GM12878 (cell line): ENCODE measurements at regions not wholly inside any gene's neighbourhood (a gene's known extent, or its start where the extent isn't known, plus 50 kb on each side); places are given as distances from the start of the nearest gene placed in this dataset.

Experiments used
- ATAC-seq: fragments of 200-7000 bp; cut with Tn5 transposase; 3 replicates; pipeline ENCODE4 v1.9.1; 2020; ENCODE audit warnings: mild to moderate bottlenecking, moderate library complexity
- BruUV-seq: library from RNA; stranded (reverse); fragments of 400-500 nt; replicated peaks from 2 replicates; lab custom pipeline; 2021; lab: Mats Ljungman, UMichigan
- CTCF ChIA-PET: fragments of 300-600 bp; sonication (Branson Sonifier 250); formaldehyde crosslinking; extraction: SDS; loops from one replicate; lab custom pipeline; 2021; ENCODE audit warnings: inconsistent platforms; lab: Yijun Ruan, JAX
- POLR2A ChIA-PET: fragments of 350-600 bp; formaldehyde crosslinking; extraction: SDS; loops from one replicate; lab custom pipeline; 2021; ENCODE audit warnings: inconsistent platforms; lab: Charles Lee
- RAD21 ChIA-PET: fragments of 300-600 bp; sonication (Branson Sonifier 250); formaldehyde crosslinking; loops from one replicate; lab custom pipeline; 2023; ENCODE audit warnings: antibody characterized with exemption; ENCODE audit not compliant: unreplicated experiment; lab: Charles Lee
- SMC1A ChIA-PET: fragments of 300-600 bp; sonication (Branson Sonifier 250); formaldehyde crosslinking; loops from one replicate; lab custom pipeline; 2023; ENCODE audit not compliant: unreplicated experiment, uncharacterized antibody; lab: Charles Lee
- DNase-seq: peaks from one replicate; pipeline ENCODE4 v3.0.0-alpha.2; 2011; ENCODE audit warnings: low read depth, low spot score
- FAIRE-seq: peaks from 3 replicates; lab custom pipeline; 2011; peaks lifted over from hg19 to GRCh38; lab: Jason Lieb, UNC
- H2AFZ ChIP-seq: 2 replicates; pipeline ENCODE4 v1.6.0; 2011; ENCODE audit warnings: low read depth, low read length, control low read depth; ENCODE audit not compliant: control insufficient read depth
- H3K27ac ChIP-seq: 2 replicates; pipeline ENCODE4 v1.5.1; 2011; ENCODE audit warnings: control low read depth; ENCODE audit not compliant: control insufficient read depth, insufficient read depth
- H3K27me3 ChIP-seq, 2 experiments: replicated peaks in 1 of 2; 2 replicates each; pipeline versions ENCODE4 v1.6.0 to v1.6.1; 2011; ENCODE audit warnings: low read length in 1 of 2; ENCODE audit not compliant: control insufficient read depth in 2 of 2, insufficient read depth in 2 of 2
- H3K36me3 ChIP-seq, 2 experiments: 2 replicates each; pipeline ENCODE4 v1.5.1; 2011; ENCODE audit warnings: low read length in 1 of 2; ENCODE audit not compliant: control insufficient read depth in 2 of 2, insufficient read depth in 2 of 2
- H3K4me1 ChIP-seq: 2 replicates; pipeline ENCODE4 v1.6.1; 2011; ENCODE audit warnings: mild to moderate bottlenecking, low read length, moderate library complexity, mixed read lengths; ENCODE audit not compliant: control insufficient read depth, insufficient read depth
- H3K4me2 ChIP-seq: 2 replicates; pipeline ENCODE4 v1.6.0; 2011; ENCODE audit warnings: control low read depth; ENCODE audit not compliant: control insufficient read depth, insufficient read depth
- H3K4me3 ChIP-seq: fragments of 200-600 bp; sonication (generic); 2 replicates; pipeline ENCODE4 v1.5.1; 2016
- H3K79me2 ChIP-seq: 2 replicates; pipeline ENCODE4 v1.6.0; 2011; ENCODE audit warnings: low read length; ENCODE audit not compliant: control insufficient read depth, insufficient read depth
- H3K9ac ChIP-seq: 2 replicates; pipeline ENCODE4 v1.8.0; 2011; ENCODE audit warnings: low read length, control low read depth, mixed read lengths; ENCODE audit not compliant: control insufficient read depth, insufficient read depth
- H3K9me3 ChIP-seq: replicated peaks from 3 replicates; pipeline ENCODE4 v1.5.1; 2011; ENCODE audit warnings: mild to moderate bottlenecking, low read length; ENCODE audit not compliant: control insufficient read depth, insufficient read depth
- H4K20me1 ChIP-seq: 2 replicates; pipeline ENCODE4 v1.6.0; 2011; ENCODE audit not compliant: control insufficient read depth, insufficient read depth
- BRCA1 ChIP-seq: IDR thresholded peaks from 2 replicates; pipeline ENCODE4 v1.6.1; 2011; ENCODE audit warnings: low read depth, low read length, improper control_type of control experiment
- CREB1 ChIP-seq: IDR thresholded peaks from 2 replicates; pipeline ENCODE4 v1.6.1; 2012; ENCODE audit warnings: low read depth, mild to moderate bottlenecking, inconsistent platforms
- GATAD2B ChIP-seq: fragments of 450-650 bp; conservative IDR thresholded peaks from 2 replicates; pipeline ENCODE4 v1.6.1; 2017; ENCODE audit warnings: low read depth, mild to moderate bottlenecking, moderate library complexity
- POLR2A ChIP-seq: IDR thresholded peaks from 2 replicates; pipeline ENCODE4 v1.6.1; 2011; ENCODE audit warnings: low read depth, mild to moderate bottlenecking, low read length
- POU2F2 ChIP-seq: IDR thresholded peaks from 3 replicates; pipeline ENCODE4 v1.6.1; 2011; ENCODE audit warnings: low read depth, mild to moderate bottlenecking, low read length, borderline replicate concordance
- RCOR1 ChIP-seq: conservative IDR thresholded peaks from 2 replicates; pipeline ENCODE4 v1.6.1; 2012; ENCODE audit warnings: low read depth, low read length, improper control_type of control experiment
- SMARCA5 ChIP-seq: fragments of 450-650 bp; IDR thresholded peaks from 2 replicates; pipeline ENCODE4 v1.6.1; 2017; ENCODE audit warnings: mild to moderate bottlenecking
- SRF ChIP-seq, 2 experiments: IDR thresholded peaks; 2 replicates each; pipeline ENCODE4 v1.6.1; 2011; ENCODE audit warnings: low read depth in 2 of 2, low read length in 2 of 2, mild to moderate bottlenecking in 1 of 2, moderate library complexity in 1 of 2
- WGBS: methylation state at CpG from one replicate; pipeline ENCODE4 v1.1.6; 2016; ENCODE audit warnings: low lambda C conversion rate; ENCODE audit not compliant: insufficient replicate concordance, insufficient coverage; ENCODE audit errors: missing lambda C conversion rate; 5-methylcytosine and 5-hydroxymethylcytosine counted together
- in situ Hi-C: fragments of 300-500 bp; cut with MboI; formaldehyde crosslinking; loops from 9 replicates; pipeline ENCODE4 v1.14.3; 2018; ENCODE audit warnings: mixed read lengths
- intact Hi-C: fragments of 100-400 bp; cut with micrococcal nuclease; formaldehyde crosslinking; loops from one replicate; pipeline ENCODE4 v1.14.2; 2022; ENCODE audit not compliant: unreplicated experiment
- TF ChIP-seq, protein P1 (sequence below): fragments of 450-650 bp; IDR thresholded peaks from 2 replicates; pipeline ENCODE4 v1.6.1; 2017; ENCODE audit warnings: low read depth, mild to moderate bottlenecking, moderate library complexity
- TF ChIP-seq, protein P2 (sequence below): fragments of 450-650 bp; formaldehyde crosslinking; IDR thresholded peaks from 2 replicates; pipeline ENCODE4 v1.4.0; 2020; ENCODE audit warnings: mild to moderate bottlenecking, moderate library complexity

DNA sequence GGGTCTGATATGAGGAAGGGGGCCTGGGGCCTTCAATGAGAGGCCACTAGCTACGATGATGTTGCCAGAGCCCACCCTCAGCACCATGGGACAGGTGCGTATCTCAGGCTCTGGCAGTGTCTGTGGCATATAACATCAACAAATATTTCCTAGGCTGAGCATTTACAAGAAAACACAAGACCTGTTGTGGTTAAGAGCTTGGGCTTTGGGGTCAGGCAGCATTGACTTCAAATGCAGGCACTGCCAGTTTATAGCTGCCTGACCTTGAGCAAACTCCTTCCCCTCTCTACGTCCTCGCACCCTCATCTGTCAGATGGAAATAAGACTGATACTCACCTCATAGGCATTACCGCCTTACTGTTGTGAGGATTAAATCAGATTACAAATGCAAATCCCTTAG is 156.0 kb downstream of the KATNAL1 start:
- Histone ChIP-seq H2AFZ (no peak overlapping the region), H3K36me3 (no peaks in the 10 kb centered on the region), H3K4me3 (no peak overlapping the region), H3K27ac (no peak overlapping the region), H3K27me3 (no peaks in the 10 kb centered on the region), H4K20me1 (no peaks in the 10 kb centered on the region), H3K4me2 (no peak overlapping the region), H3K9me3 (no peaks in the 10 kb centered on the region), H3K4me1 (peaks cover 19% of the 10 kb centered on the region), H3K79me2 (no peaks in the 10 kb centered on the region), H3K9ac (no peak overlapping the region)
- no peak for TF ChIP-seq GATAD2B
- TF ChIP-seq, protein P1, sequence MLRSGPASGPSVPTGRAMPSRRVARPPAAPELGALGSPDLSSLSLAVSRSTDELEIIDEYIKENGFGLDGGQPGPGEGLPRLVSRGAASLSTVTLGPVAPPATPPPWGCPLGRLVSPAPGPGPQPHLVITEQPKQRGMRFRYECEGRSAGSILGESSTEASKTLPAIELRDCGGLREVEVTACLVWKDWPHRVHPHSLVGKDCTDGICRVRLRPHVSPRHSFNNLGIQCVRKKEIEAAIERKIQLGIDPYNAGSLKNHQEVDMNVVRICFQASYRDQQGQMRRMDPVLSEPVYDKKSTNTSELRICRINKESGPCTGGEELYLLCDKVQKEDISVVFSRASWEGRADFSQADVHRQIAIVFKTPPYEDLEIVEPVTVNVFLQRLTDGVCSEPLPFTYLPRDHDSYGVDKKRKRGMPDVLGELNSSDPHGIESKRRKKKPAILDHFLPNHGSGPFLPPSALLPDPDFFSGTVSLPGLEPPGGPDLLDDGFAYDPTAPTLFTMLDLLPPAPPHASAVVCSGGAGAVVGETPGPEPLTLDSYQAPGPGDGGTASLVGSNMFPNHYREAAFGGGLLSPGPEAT, result no peak
- TF ChIP-seq RCOR1, result no peak
- TF ChIP-seq POU2F2, result no peak
- intact Hi-C loops (no loop called here), in situ Hi-C loops (no loop called here)
- WGBS, result 40% methylated on average over 5 of the region's 5 CpGs
- BruUV-seq, result no TSS peak
- RAD21 ChIA-PET, result interaction anchor here (0.7 to 1.1 kb wide), 2 partner anchors 19 to 224 kb away, joined by 3 read pairs; no protein-coding TSS in a partner anchor
- POLR2A ChIA-PET, result no interaction called here
- no peak for ATAC-seq
- CTCF ChIA-PET, result interaction anchor here (3.2 kb wide), 1 partner anchor 18 kb away, joined by 12 read pairs; no protein-coding TSS in a partner anchor
- SMC1A ChIA-PET, result interaction anchor here (1.3 to 2.6 kb wide), 3 partner anchors 9 to 19 kb away, joined by 4 to 10 read pairs (median 7); no protein-coding TSS in a partner anchor
- FAIRE-seq, result no peak
- DNase-seq, result no peak

DNA sequence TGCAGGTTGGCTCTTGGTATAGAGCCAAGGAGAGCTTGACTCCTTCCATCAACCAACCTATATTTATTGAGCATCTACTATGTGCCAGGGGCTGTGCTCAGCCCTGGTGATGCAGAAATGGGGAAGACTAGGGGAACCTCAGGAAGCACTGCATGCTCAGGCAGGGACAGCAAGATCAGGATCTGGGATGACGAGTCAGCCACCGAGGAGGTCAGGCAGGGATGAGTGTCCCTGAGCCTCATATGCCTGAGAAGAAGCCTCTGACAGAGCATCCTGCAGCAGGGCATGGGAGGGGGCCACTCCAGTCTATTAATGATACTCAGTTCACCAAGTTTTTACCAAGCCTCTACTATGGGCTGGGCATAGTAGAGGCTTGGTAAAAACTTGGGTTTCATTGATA is 158.1 kb downstream of the KATNAL1 start:
- Histone ChIP-seq H3K4me3 (no peak overlapping the region), H3K36me3 (no peaks in the 10 kb centered on the region), H3K9ac (no peak overlapping the region), H2AFZ (no peak overlapping the region), H3K27me3 (no peaks in the 10 kb centered on the region), H4K20me1 (no peaks in the 10 kb centered on the region), H3K27ac (no peak overlapping the region), H3K4me1 (peaks cover 40% of the 10 kb centered on the region), H3K79me2 (no peaks in the 10 kb centered on the region), H3K4me2 (no peak overlapping the region), H3K9me3 (no peaks in the 10 kb centered on the region; the same call in 1 of the 3 replicates)
- ChIA-PET SMC1A (interaction anchor here (2.3 to 9.9 kb wide), 2 partner anchors 7 to 17 kb away, joined by 7 to 91 read pairs; no protein-coding TSS in a partner anchor), POLR2A (interaction anchor here (0.6 to 1.1 kb wide), 2 partner anchors 17 to 46 kb away, joined by 3 read pairs; no protein-coding TSS in a partner anchor), CTCF (interaction anchor here (1.6 to 8.4 kb wide), 3 partner anchors 8 to 34 kb away, joined by 6 to 92 read pairs (median 44); no protein-coding TSS in a partner anchor), RAD21 (interaction anchor here (1.8 kb wide), 1 partner anchor 17 kb away, joined by 7 read pairs; no protein-coding TSS in a partner anchor)
- FAIRE-seq, result no peak
- BruUV-seq, result no TSS peak
- no peak for DNase-seq
- ATAC-seq, result no peak
- in situ Hi-C loops (no loop called here), intact Hi-C loops (loop anchor here (5.0 to 10.0 kb wide), 2 partner anchors 46 to 93 kb away; no protein-coding TSS in a partner anchor)
- WGBS, result 100% methylated on average over 2 of the region's 2 CpGs
- TF ChIP-seq SMARCA5 (no peak), CREB1 (no peak), SRF (IDR thresholded peaks at IDR 0.05; ENCODE audit: low read depth in 2 of 2, low read length in 2 of 2) (no peak), BRCA1 (no peak), POLR2A (no peak)
- TF ChIP-seq, protein P2, sequence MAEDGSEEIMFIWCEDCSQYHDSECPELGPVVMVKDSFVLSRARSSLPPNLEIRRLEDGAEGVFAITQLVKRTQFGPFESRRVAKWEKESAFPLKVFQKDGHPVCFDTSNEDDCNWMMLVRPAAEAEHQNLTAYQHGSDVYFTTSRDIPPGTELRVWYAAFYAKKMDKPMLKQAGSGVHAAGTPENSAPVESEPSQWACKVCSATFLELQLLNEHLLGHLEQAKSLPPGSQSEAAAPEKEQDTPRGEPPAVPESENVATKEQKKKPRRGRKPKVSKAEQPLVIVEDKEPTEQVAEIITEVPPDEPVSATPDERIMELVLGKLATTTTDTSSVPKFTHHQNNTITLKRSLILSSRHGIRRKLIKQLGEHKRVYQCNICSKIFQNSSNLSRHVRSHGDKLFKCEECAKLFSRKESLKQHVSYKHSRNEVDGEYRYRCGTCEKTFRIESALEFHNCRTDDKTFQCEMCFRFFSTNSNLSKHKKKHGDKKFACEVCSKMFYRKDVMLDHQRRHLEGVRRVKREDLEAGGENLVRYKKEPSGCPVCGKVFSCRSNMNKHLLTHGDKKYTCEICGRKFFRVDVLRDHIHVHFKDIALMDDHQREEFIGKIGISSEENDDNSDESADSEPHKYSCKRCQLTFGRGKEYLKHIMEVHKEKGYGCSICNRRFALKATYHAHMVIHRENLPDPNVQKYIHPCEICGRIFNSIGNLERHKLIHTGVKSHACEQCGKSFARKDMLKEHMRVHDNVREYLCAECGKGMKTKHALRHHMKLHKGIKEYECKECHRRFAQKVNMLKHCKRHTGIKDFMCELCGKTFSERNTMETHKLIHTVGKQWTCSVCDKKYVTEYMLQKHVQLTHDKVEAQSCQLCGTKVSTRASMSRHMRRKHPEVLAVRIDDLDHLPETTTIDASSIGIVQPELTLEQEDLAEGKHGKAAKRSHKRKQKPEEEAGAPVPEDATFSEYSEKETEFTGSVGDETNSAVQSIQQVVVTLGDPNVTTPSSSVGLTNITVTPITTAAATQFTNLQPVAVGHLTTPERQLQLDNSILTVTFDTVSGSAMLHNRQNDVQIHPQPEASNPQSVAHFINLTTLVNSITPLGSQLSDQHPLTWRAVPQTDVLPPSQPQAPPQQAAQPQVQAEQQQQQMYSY (CRISPR knock-in tag), result no peak
